Transverse colon (tissue), 4 donors: ENCODE measurements at regions not wholly inside any gene's neighbourhood (a gene's known extent, or its start where the extent isn't known, plus 50 kb on each side); places are given as distances from the start of the nearest gene placed in this dataset.

Source experiments
- CTCF ChIP-seq, 5 experiments: fragments of 200-600 bp in 3 of 5; fragments of 450-650 bp in 2 of 5; sonication (generic) in 3 of 5; IDR thresholded peaks; 1 replicate in 2 of 5; 2 replicates in 3 of 5; pipeline ENCODE4 v1.5.1; 2016 to 2017; ENCODE audit warnings: antibody characterized with exemption in 5 of 5, inconsistent platforms in 3 of 5, mild to moderate bottlenecking in 2 of 5, moderate library complexity in 1 of 5
- EP300 ChIP-seq: sonication (generic); formaldehyde crosslinking; IDR thresholded peaks from one replicate; pipeline ENCODE4 v1.6.1; 2017; ENCODE audit warnings: antibody characterized with exemption, low read depth
- POLR2A ChIP-seq: fragments of 450-650 bp; IDR thresholded peaks from one replicate; pipeline ENCODE4 v1.6.1; 2016; ENCODE audit warnings: antibody characterized with exemption, mild to moderate bottlenecking, moderate library complexity
- POLR2AphosphoS5 ChIP-seq, 3 donors: sonication (generic); formaldehyde crosslinking; IDR thresholded peaks; one replicate each; pipeline ENCODE4 v1.6.1; 2016; ENCODE audit warnings: antibody characterized with exemption in 3 of 3

GRCh38 chr5:128684961-128685360, 146.9 kb upstream of the FBN2 start:
- no peak for TF ChIP-seq CTCF (IDR thresholded peaks at IDR 0.05)
- no peak for TF ChIP-seq POLR2A
- TF ChIP-seq EP300 = no peak
- TF ChIP-seq POLR2AphosphoS5 (IDR thresholded peaks at IDR 0.05) = no peak
